Skeletal muscle cell (primary cell): ENCODE measurements at regions not wholly inside any gene's neighbourhood (a gene's known extent, or its start where the extent isn't known, plus 50 kb on each side); places are given as distances from the start of the nearest gene placed in this dataset.
"Not testable (repeated sequence)": the region's sequence is repeated elsewhere in the genome, so short reads cannot be mapped to it uniquely, and the experiment has no call there.

Experiments
- DNase-seq: peaks from one replicate; pipeline ENCODE4 v3.0.0-alpha.2; 2010; ENCODE audit warnings: low read depth
- H3K4me3 ChIP-seq: 2 replicates; pipeline ENCODE4 v1.5.1; 2011; ENCODE audit warnings: low read depth, mild to moderate bottlenecking, control low read depth, low read length, moderate library complexity

DNA sequence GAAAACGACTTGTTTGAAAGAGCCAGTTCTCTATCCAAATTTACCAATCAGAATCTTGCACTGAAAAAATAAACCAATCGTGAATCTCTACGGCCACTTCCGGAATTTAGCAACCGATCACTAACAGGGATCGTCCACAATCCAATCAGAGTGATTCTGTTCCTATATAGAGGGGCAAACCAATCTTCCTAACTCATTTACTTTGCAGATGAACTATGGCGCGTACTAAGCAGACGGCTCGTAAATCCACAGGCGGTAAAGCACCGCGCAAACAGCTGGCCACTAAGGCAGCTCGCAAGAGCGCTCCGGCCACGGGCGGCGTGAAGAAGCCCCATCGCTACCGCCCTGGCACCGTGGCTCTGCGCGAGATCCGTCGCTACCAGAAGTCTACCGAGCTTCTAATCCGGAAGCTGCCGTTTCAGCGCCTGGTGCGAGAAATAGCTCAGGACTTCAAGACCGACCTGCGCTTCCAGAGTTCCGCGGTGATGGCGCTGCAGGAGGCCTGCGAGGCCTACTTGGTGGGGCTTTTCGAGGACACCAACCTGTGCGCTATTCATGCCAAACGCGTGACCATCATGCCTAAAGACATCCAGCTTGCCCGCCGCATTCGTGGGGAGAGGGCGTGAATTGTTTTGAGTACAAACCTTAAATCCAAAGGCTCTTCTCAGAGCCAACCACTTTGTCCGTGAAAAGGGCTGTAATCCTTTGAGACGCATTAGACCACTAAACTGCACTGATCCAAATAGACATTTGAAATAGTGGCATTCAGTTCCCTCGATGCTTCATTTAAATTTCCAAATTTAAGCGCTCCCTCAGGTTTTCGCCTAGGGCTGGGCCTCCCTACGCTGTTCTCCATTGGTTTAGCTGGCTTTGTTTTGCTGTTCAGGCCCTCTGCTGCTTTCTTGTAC is 138.0 kb downstream of the HFE start:
- H3K4me3 ChIP-seq, result peak overlapping the region; percentile 66
- peak; percentile 76 for DNase-seq

- DNase-seq, result no peak
- peak overlapping the region; percentile 66 for H3K4me3 ChIP-seq
Observed at GRCh38 chr6:26225848-26226578, 138.8 kb downstream of the HFE start.

GRCh38 chr6:26226579-26226967 is 138.4 kb upstream of the BTN3A2 start:
- H3K4me3 ChIP-seq, result no peak overlapping the region

GRCh38 chr6:26230351-26230750 is 134.6 kb upstream of the BTN3A2 start:
- no peak overlapping the region for H3K4me3 ChIP-seq

More at GRCh38 chr6:26226579-26226967, 138.4 kb upstream of the BTN3A2 start:
- no peak for DNase-seq

DNA sequence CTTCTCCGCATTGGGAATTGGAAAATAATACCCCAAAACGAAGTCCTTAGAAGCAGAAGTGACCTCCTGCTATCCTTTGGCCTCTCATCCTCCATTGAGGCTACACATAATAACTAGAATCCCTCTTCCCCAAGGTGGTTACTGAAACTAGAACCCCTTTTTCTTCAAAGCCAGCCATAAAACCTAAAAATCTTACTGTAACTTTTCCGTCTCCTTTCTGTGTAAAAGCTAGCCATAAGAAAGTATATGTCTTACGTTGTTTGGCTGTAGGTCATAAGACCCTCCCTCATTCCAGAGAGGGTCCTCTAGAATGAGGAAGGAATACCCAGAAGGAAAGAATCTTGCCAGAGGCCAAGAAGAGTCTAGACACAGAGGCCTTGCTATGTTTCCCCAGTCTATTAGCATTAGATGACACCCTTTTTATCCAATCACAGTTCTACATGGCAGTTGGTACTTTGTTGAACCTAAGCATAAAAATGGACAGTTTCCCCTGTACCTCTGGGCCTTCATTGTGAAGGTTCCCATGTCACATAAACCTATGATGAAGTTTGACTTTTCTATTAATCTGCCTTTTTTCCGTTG is 133.9 kb upstream of the BTN3A2 start:
- no peak overlapping the region for H3K4me3 ChIP-seq

More at GRCh38 chr6:26230351-26230750, 134.6 kb upstream of the BTN3A2 start:
- no peak for DNase-seq

GRCh38 chr6:26232306-26232939 is 132.6 kb upstream of the BTN3A2 start:
- no peak for DNase-seq
- peak overlapping the region; percentile 55 for H3K4me3 ChIP-seq

More for the DNA sequence above, 133.9 kb upstream of the BTN3A2 start:
- no peak for DNase-seq

DNA sequence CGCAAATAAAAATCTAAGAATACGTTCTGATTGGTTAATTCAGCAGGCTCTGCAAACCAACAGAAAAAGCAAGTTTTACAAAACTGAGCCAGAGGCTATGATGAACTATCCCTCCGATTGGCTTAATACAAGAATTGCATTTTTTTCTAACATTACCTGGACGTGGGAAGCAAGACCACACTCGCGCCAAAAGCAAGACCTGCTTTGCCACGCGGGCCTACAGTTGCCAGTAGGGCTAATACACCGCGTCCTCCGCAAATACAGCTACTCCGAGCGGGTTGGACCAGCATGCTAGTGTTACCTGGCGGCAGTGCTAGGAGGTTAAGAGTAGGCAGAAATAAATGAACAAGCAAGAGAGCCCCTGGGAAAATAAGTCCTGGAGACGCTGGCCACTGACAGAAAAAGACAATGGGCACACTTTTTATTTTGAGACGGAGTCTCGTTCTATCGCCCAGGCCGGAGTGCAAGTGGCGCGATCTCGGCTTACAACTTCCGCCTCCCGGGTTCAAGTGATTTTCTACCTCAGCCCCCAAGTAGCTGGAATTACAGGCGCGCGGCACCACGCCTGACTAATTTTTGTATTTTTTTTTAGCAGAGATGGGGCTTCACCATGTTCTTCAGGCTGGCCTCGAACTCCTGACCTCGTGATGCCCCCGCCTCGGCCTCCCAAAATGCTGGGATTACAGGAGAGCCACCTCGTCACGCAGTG is 131.9 kb upstream of the BTN3A2 start:
- peak overlapping the region; percentile 55 for H3K4me3 ChIP-seq
- DNase-seq, result no peak

DNA sequence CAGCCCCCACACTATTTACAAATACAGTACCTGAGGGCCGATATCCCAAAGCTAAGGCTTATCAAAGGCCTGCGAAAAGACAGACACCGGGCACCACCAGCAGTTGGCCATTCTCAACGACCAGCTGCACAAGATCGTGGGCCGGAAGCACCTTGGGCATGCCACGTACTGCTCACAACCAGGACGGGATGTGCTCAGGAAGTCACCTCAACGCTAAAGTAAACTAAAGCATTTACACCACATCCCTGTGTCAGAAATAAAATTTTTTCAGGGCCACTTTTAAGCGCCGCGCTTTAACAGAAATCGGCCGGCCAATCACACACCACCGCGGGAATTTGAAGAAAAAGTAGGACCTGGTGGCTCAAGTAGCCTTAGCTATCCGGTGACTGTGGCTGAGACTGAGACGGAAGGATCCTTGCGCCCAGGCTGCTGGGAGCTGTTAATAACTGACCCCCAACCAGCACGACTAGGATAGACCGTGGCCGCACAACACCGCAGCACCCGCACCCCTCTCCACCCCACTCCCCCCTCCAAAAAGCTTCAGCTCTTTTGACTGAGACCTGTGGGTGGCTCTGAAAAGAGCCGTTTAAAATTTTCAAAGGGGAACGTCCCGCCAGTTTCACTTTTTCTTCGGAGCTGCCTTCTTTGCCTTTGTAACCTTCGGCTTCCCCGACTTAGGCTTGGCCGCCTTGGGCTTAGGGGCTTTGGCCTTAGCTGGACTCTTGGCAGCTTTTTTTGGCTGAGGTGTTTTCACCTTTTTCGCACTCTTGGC is 131.2 kb upstream of the BTN3A2 start:
- no peak for DNase-seq
- H3K4me3 ChIP-seq, result peak overlapping the region; percentile 55

GRCh38 chr6:26234421-26235301 is 130.3 kb upstream of the BTN3A2 start:
- no peak for DNase-seq
- peak overlapping the region; percentile 55 for H3K4me3 ChIP-seq

DNA sequence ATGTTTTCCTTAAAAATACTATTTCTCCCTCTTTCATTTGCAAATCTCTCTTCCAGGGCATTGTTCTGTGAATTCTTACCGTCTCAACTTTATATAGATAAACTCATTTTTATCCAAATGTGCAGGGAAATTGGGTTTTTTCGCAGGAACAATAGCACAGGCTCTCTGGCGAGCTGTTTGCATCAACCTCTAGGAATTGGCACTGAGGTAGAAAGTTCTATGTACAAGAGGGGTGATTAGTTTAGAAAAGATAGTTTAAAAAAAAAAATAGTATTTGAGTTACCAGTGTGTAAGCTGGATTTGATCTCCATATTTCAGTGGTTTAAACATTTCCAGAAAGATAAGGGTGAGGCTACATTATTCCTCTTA is 129.7 kb upstream of the BTN3A2 start:
- peak overlapping the region; percentile 55 for H3K4me3 ChIP-seq
- DNase-seq, result no peak

DNA sequence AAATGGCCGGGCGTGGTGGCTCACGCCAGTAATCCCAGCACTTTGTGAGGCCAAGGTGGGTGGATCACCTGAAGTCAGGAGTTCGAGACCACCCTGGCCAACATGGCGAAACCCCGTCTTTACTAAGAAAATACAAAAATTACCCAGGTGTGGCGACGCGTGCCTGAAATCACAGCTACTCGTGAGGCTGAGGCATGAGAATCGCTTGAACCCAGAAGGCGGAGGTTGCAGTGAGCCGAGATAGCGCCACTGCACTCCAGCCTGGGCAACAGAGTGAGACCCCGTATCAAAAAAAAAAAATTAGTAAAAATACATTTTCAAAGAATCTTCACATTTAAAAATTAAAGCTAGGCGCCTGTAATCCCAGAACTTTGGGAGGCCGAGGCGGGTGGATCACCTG is 125.6 kb upstream of the BTN3A2 start:
- not testable (repeated sequence) for H3K4me3 ChIP-seq, DNase-seq

- peak; percentile 73 for DNase-seq
- H3K4me3 ChIP-seq, result peak overlapping the region; percentile 66
Observed at GRCh38 chr6:26240157-26241032, 124.6 kb upstream of the BTN3A2 start.

DNA sequence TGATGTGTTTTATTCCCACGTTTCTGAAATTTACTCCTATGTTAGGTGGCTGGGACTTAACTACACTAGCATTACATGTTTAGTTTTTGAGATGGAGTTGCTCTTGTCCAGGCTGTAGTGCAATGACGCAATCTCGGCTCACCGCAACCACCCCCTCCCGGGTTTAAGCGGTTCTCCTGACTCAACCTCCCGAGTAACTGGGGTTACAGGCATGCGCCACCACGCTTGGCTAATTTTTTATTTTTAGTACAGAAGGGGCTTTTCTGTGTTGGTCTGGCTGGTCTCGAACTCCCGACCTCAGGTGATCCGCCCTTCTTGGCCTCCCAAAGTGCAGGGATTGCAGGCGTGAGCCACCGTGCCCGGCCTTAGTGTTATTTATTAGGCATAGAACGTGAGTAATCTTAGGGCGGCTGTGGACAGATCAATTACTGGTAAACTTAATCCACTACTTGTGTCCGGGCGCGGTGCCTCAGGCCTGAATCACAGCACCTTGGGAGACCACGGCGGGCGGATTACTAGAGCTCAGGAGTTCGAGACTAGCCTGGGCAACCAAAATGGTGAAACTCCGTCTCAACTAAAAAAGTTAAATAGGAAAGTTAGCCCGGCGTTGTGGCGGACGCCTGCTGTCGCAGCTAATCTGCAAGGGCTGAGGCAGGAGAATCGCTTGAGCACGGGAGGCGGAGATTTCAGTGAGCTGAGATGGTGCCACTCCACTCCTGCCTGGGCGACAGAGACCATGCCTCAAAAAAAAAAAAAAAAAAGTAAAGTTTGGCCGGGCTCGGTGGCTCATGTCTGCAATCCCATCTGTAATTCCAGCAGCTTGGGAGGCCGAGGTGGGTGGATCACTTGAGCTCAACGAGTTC is 123.7 kb upstream of the BTN3A2 start:
- no peak for DNase-seq
- H3K4me3 ChIP-seq, result peak overlapping the region; percentile 66

- no peak overlapping the region for H3K4me3 ChIP-seq
- no peak for DNase-seq
Observed at GRCh38 chr6:26243132-26243531, 121.9 kb upstream of the BTN3A2 start.

DNA sequence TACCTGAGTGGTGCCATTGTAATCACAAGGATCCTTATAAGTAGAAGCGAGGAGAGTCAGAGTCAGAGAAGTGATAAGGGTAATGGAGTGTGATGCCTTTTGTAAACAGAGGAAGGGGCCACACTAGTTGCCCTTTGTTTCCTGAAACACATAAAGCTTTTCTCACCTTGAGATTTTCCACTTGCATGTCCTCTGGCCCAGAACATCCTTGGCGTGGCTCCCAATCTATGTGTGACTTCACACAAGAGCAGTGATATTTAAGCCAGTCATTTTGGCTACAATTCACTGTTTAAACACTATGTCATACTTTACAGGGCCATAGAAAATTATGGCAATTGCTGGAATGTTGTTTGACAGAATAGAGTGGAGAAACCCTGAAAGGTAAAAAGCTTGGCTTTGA is 121.2 kb upstream of the BTN3A2 start:
- no peak overlapping the region for H3K4me3 ChIP-seq
- DNase-seq, result no peak

DNA sequence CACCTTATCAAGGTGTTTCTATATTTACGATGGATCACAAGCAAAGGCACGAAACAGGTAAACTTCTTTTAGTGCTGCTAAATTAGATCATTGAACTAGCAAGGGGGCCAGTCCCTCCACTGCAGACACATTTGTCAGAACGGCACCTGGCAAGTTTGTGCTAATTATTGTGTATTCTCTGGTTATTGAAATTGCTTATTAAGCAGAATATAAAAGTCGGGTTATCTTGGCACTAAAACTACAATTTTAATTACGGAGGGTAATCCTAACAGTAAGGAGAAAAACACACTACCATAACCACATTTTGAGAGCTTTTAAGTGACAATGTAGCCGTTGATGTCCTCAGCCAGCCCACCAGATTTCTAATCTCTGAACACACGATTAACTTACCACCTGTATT is 118.9 kb upstream of the BTN3A2 start:
- H3K4me3 ChIP-seq, result no peak overlapping the region
- DNase-seq, result no peak
